AG04450 (cell line): ENCODE measurements at regions not wholly inside any gene's neighbourhood (a gene's known extent, or its start where the extent isn't known, plus 50 kb on each side); places are given as distances from the start of the nearest gene placed in this dataset.

ENCODE experiments used
- CTCF ChIA-PET: fragments of 300-600, 350-600 bp; formaldehyde crosslinking; extraction: SDS; loops from one replicate; lab custom pipeline; 2022; ENCODE audit warnings: antibody characterized with exemption, inconsistent platforms; lab: Charles Lee
- POLR2A ChIA-PET: fragments of 350-600 bp; formaldehyde crosslinking; extraction: SDS; loops from one replicate; lab custom pipeline; 2021; ENCODE audit warnings: antibody characterized with exemption, inconsistent platforms; lab: Yijun Ruan, JAX
- DNase-seq: peaks from one replicate; pipeline ENCODE4 v3.0.0-alpha.2; 2011; ENCODE audit warnings: low read depth, low spot score
- H3K27ac ChIP-seq: one replicate; pipeline ENCODE4 v1.5.1; 2012; ENCODE audit warnings: low read depth, low read length, control low read depth
- H3K27me3 ChIP-seq: one replicate; pipeline ENCODE4 v1.6.0; 2012; ENCODE audit warnings: low read length; ENCODE audit not compliant: control insufficient read depth, insufficient read depth
- H3K4me3 ChIP-seq: 2 replicates; pipeline ENCODE4 v1.5.1; 2011; ENCODE audit warnings: mild to moderate bottlenecking, low read depth, low read length, control low read depth
- H3K9me3 ChIP-seq: 2 replicates; pipeline ENCODE4 v1.5.1; 2012; ENCODE audit warnings: low read length; ENCODE audit not compliant: control insufficient read depth, insufficient read depth
- CTCF ChIP-seq: IDR thresholded peaks from 2 replicates; pipeline ENCODE4 v1.5.1; 2011; ENCODE audit warnings: low read depth, low read length, control low read depth, inconsistent platforms

GRCh38 chr4:90007494-90008167 lies 113.0 kb downstream of the MMRN1 start:
- DNase-seq, result no peak
- CTCF ChIA-PET, result no interaction called here
- TF ChIP-seq CTCF, result no peak

GRCh38 chr4:90012918-90013317 lies 114.3 kb upstream of the CCSER1 start:
- no peak for DNase-seq
- POLR2A ChIA-PET, result no interaction called here
- CTCF ChIA-PET, result no interaction called here
- H3K27me3 ChIP-seq, result no peaks in the 10 kb centered on the region
- no peak for TF ChIP-seq CTCF
- H3K9me3 ChIP-seq, result no peaks in the 10 kb centered on the region
- H3K4me3 ChIP-seq, result no peak overlapping the region
- no peak overlapping the region for H3K27ac ChIP-seq

More at GRCh38 chr4:90007494-90008167, 113.0 kb downstream of the MMRN1 start:
- H3K4me3 ChIP-seq, result no peak overlapping the region
- POLR2A ChIA-PET, result no interaction called here
- no peaks in the 10 kb centered on the region for H3K9me3 ChIP-seq
- H3K27ac ChIP-seq, result no peak overlapping the region
- H3K27me3 ChIP-seq, result no peaks in the 10 kb centered on the region

- no peaks in the 10 kb centered on the region for H3K9me3 ChIP-seq
- CTCF ChIA-PET, result no interaction called here
- DNase-seq, result no peak
- no peak overlapping the region for H3K4me3 ChIP-seq
- no peak overlapping the region for H3K27ac ChIP-seq
- POLR2A ChIA-PET, result no interaction called here
- no peak for TF ChIP-seq CTCF
- no peaks in the 10 kb centered on the region for H3K27me3 ChIP-seq
Observed at GRCh38 chr4:90024519-90024918, 102.7 kb upstream of the CCSER1 start.

- no peaks in the 10 kb centered on the region for H3K27me3 ChIP-seq
- ChIA-PET CTCF (no interaction called here), POLR2A (no interaction called here)
- no peak overlapping the region for H3K4me3 ChIP-seq
- DNase-seq, result no peak
- no peak overlapping the region for H3K27ac ChIP-seq
- no peaks in the 10 kb centered on the region for H3K9me3 ChIP-seq
- TF ChIP-seq CTCF, result peak; percentile 29
Observed at GRCh38 chr4:90025248-90025647, 101.9 kb upstream of the CCSER1 start.

- no peak overlapping the region for H3K27ac ChIP-seq
- CTCF ChIA-PET, result no interaction called here
- POLR2A ChIA-PET, result no interaction called here
- no peak for TF ChIP-seq CTCF
- no peaks in the 10 kb centered on the region for H3K27me3 ChIP-seq
- no peaks in the 10 kb centered on the region for H3K9me3 ChIP-seq
- H3K4me3 ChIP-seq, result no peak overlapping the region
- no peak for DNase-seq
Observed at GRCh38 chr4:90027565-90027964, 99.6 kb upstream of the CCSER1 start.
